HG03025 (cell line): ENCODE measurements at regions not wholly inside any gene's neighbourhood (a gene's known extent, or its start where the extent isn't known, plus 50 kb on each side); places are given as distances from the start of the nearest gene placed in this dataset.
"Not testable (repeated sequence)": the region's sequence is repeated elsewhere in the genome, so short reads cannot be mapped to it uniquely, and the experiment has no call there.

Source experiments
- ATAC-seq: cut with Tn5 transposase; IDR thresholded peaks from one replicate; pipeline ENCODE4 v1.9.1; 2021; ENCODE audit warnings: mild to moderate bottlenecking, moderate library complexity; ENCODE audit not compliant: unreplicated experiment, low FRiP score

DNA sequence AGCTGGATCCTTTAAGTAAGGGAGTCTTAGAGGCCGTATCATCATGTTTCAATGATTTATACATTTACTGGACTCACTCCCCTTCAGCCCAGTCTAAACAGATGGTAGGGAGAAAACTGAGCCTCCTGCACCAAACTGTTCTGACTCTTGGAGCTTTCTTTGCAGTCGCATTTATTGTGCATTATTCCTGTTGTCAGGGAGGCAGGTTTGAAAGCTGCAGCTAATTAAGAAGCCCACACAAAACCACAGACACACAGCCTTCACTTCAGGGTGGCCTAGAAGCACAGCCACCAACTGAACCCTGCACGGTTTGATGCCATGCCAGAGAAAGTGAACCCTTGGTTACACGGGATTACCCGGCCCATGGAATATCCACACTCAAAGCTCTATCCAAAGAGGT, 911.0 kb downstream of the UQCRFS1 start:
- ATAC-seq = no peak

DNA sequence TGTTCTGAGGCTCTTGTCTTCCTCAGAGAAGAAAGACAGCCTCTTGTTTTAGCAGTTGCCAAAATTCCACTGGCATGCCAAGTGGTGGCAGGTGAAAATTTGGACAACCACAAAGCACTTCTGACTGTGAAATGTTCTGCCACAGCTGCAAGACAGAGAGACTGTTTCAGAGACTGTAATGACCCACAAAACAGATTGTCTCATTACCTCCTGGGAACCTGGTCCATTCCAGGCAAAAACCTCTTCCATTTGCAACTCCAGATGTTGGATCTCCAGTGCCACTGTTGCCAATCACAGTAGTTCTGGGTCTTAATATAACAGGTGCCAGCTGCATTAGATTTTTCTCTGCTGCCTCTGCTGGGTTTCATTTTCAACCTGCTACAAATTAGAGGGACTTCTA, 911.5 kb downstream of the UQCRFS1 start:
- no peak for ATAC-seq

DNA sequence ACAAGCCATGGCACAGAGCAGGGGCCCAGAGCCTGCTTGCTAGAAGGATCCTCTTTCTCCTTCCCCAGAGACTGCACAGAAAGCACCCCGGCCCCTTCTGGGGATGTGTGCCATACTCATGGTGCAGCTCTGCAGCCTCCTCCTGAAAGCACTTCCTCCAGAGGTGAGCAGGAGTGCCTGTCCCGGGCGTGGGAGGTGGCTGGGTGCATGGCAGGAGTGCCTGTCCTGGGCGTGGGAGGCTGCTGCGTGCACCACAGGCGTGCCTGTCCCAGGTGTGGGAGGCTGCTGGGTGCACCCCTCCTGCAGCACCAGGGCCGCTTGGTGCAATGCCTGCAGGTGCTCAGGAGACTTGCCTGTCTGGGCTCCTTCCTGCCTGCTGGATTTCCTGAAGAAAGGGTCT, 913.3 kb downstream of the UQCRFS1 start:
- ATAC-seq = no peak

DNA sequence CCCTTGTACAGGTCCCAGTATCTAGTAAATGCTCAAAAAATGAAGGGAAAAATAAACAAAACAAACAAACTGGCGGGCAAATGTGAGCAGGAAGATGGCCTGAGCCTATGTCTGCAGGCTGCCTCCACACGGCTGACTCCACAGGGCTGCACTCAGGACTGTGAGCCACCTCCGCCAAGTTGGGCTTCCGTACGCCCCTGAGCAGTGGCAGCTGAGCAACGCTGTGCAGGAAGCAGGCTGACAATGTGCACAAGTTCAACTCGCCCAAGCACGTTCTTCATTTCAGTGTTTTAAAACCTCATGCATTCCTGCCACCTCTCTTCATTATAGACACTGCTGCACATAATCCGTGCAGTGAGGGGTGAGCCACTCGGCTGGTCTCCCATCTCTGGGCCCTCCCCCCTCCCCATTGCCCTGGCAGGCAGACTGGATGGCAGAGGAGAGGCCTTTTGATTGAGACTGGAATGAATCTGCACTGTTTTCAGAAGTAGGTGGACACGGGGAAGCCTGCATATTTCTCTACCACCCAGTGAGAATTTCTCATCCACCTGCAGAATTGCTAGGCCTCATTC, 915.3 kb downstream of the UQCRFS1 start:
- no peak for ATAC-seq

DNA sequence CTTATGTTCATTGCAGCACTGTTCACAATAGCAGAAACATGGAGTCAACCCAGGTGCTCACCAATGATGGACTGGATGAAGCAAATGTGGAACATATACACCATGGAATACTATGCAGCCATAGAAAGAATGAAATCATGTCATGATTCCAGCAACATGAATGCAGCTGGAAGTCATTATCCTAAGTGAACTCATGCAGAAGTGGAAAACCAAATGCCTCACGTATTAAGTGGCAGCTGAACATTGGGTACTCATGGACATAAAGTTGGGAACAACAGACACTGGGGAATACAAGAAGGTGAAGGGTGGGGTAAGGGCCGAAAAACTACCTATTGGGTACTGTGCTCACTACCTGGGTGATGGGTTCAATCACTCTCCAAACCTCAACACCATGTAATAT, 915.9 kb downstream of the UQCRFS1 start:
- no peak for ATAC-seq

DNA sequence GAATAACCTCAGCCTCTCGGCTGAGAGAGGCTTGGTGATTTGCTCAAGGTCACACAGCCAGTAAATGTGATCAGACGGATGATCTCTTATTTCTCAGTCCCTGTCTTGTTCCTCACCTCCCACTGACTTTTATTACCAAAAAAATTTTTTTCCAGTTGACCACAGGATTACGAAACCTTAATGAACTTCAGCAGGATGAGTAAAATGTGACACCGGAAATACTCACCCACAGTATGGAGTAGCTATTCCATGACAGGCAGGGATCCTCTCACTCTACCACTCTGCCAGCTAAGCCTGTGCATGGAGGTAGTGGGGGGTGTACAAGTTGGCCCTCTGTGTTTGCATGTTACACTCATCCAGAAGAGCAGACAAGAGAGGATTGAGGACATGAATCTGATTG, 916.4 kb downstream of the UQCRFS1 start:
- no peak for ATAC-seq

DNA sequence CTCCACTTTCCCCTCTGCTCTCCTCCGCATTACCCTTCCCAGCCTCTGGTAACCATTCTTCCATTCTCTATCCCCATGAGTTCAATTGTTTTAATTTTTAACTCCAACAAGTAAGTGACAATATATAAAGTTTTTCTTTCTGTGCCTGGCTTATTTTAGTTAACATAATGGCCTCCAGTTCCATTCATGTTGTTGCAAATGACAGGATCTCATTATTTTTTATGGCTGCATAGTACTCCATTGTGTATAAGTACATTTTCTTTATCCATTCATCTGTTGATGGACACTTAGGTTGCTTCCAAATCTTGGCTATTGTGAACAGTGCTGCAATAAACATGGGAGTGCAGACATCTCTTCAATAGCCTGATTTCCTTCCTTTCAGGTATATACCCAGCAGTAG, 918.0 kb downstream of the UQCRFS1 start:
- ATAC-seq = not testable (repeated sequence)

DNA sequence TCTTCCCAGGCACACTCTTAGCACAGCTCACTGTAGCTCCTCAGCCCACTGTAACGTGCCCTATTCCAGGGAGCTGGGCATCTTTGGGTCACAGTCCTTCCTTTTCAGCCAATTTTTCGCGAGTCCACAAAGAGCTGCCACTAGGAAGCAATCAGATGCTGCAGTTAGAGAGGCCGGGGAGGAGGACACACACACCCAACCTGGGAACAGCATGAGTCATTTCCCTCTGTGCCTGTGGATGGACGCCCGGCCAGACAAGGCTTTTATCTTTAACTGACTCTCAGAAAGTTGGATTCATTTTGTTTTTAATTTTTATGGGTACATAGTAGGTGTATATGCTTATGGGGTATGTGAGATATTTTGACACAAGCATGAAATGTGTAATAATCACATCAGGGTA, 918.6 kb downstream of the UQCRFS1 start:
- ATAC-seq = no peak

DNA sequence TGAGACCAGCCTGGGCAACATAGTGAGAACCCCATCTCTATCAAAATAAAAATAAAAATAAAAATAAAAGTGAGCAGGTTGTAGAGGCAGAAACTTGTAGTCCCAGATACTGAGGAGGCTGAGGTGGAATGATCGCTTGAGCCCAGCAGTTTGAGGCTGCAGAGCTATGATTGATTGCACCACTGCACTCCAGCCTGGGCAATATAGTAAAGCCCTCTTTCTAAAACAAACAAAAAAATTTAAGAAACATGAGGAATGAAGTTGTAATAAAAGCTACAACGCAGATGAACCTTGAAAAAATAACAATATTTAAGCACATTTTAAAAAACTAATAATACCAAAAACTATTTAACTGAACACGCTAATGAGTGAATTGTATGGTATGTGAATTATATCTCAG, 919.3 kb downstream of the UQCRFS1 start:
- no peak for ATAC-seq

DNA sequence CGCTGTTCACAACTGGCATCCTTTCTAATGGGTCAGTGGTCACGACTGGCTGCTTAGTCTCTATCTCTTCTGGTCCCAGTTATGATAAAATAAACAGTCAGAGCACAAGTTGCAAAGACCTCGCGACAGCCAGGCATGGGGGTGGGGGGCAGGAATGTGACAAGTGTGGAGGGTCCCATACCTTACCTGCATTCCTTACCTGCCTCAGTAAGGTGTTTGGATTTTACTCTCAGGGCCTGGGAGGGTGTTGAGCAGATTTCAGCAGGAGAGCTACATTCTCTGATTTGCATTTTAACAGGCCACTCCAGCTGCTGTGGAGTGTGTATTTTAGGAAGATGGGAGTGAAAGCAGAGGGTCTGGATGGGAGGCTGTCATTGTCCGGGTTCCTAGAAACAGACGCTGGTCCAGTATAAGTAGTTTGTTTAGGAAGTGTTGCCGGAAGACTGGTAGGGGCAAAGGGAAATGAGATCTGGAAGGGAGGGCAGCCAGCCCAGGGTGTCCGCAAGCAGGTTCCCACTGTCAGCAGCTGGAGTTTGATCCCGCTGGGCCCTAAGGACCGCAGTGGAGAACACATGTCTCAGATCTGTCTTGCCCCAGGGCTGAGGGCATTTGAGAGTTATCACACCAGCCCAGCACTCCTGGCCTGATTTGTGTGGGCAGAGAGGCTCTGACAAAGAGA, 920.0 kb downstream of the UQCRFS1 start:
- ATAC-seq = no peak

DNA sequence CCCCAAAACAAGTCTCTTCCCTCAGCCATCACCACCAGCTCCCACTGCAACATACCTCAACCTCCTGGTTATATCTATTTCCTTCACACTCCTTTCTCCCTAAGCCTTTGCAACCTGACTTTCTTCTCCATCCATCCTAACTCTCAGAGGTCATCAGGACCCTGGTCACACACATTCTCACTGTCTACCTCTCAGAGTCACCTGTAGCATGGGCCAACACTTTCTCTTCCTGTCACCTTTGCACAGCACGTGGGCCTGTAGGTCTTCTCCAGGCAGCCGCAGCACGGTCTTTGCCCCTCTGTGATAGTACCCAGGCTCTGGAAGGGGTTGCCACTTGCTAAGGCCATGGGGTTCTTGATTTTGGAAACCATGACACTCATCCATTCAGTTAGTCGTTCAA, 921.1 kb downstream of the UQCRFS1 start:
- no peak for ATAC-seq

DNA sequence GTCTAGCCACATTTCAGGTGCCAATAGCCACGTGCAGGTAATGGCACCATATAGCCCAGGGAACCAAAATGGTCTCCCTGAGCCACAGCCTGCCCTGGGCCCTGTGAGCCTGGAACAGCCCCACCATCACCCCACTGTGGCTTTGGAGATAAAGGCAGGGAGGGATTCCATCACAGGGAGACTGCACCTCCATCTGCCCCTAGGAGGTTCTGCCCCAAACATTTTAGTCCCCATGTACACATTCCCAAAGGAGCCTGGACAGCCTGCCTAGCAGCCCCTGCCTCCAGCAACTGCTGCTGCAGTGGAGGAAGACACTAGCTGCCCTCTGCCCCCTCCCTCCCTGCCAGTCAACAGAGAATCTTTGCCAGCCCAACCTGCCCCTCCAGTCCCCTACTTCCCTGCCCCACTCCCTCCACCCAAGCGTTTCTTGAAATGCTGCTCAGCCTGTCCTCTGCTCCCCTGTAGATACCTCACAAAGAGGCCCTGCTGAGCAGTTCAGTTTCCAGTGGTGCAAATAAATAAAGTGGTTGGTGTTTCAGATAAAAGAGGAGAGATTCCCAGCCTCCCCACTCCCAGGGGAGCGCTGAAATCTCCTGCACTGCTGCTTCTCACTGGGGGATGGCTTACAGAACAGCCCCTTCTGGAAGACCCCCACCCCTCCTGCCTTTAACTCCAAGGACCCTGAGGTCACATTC, 921.8 kb downstream of the UQCRFS1 start:
- ATAC-seq = no peak

DNA sequence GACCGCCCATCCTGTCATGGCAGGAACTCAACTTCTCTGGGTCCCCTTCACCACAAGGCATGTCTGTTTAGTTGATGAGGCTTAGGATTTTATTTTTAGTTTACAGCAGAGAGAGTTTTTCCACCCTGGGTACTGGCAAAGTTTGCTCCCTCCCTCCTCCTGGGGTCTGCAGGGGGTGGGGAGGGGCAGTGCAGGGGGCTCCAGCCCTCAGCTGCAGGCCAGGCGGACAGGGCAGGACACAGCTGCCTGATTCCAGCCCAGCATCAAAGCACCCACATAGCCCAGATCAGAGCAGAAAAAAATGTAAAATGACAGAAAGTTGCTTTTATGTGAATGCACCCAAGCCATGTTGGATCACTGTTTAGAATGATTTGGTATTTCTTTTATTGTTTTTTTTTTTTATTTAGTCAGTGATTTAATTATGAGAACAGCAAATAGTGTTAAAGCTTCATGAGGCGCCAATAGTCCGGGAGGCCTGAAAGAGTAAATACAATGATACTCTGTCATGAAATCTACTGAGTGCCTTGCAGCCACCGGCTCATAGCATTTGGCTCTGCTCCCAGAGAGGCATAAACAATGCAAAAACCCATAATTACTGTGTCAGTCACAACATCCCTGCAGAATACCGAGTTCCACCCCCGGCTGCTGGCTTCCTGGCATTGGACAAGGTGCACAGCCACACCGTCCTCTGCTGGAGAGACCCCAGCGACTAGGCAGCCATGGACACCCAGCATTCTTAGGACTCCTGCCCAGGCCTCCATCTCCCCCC, 923.5 kb downstream of the UQCRFS1 start:
- no peak for ATAC-seq

DNA sequence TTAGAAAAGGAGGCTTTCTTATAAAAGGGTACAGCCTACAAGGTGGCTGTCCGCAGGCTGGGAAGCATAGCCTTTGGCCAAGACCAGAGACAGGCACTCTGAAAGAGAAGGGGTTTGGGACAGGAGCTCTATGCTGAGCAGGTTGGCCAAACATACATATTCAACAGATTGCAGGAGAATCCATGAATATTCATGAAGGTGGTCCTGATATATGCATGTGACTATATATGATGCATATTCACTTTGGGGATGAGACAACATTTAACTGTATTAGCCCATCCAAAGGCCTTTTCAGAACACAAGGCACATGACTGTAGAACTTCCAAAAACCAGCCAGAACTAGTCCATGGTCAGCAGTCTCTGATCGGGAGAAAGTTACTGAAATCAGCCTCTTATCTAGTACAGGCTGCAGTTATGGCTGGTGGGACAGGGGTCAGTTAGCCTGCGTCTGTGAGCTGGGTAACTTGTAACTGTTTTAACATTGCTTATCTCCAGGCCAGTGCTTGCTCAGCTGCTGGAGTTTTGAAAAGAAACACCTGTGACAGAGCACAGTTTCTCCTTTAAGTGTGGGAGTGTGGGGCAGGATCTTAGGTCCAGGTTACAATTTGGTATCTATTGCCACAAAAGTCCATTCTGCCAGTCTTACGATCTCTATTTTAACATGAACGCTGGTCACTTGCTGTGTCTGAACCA, 924.2 kb downstream of the UQCRFS1 start:
- ATAC-seq = no peak

DNA sequence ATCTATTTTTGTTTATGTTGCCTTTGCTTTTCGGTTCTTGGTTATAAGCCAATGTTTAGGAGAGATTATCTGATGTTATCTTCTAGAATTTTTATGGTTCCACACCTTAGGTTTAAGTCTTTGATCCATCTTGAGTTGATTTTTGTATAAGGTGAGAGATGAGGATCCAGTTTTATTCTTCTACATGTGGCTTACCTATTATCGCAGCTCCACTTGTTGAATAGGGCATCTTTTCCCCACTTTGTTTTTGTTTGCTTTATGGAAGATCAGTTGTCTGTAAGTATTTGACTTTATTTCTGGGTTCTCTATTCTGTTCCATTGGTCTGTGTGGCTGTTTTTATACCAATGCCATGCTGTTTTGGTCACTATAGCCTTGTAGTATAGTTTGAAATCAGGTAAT, 927.0 kb downstream of the UQCRFS1 start:
- no peak for ATAC-seq

DNA sequence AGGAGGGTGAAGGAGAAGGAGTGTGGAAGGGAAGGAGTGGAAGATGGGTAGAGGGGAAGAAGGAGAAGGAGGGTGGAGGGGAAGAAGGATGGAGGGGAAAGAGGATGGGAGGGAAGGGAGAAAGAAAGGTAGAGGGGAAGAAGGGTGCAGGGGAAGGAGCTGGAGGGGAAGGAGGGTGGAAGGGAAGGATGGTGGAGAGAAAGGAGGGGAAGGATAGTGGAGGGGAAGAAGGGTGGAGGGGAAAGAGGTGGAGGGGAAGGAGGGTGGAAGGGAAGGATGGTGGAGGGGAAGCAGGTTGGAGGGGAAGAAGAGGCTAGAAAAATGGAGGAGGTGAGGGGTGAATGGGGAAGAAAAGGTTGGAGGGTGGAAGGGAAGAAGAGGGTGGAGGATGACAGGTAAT, 927.9 kb downstream of the UQCRFS1 start:
- ATAC-seq = no peak

DNA sequence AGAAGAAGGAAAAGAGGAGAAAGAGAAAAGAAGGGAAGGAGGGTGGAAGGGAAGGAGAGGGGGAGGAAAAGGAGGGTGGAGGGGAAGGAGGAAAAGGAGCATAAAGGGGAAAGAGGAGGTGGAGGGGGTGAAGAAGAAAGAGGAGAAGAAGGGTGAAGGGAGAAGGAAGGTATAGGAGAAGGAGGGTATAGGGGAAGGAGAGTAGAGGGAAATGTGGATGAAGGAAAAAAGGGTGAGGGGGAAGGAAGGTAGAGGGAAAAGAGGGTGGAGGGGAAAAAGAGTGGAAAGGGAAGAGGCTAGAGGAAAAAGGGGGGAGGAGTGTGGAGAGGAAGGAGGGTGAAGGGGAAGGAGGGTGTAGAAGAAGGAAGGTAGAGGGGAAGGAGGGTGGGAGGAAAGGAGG, 928.6 kb downstream of the UQCRFS1 start:
- ATAC-seq = no peak

DNA sequence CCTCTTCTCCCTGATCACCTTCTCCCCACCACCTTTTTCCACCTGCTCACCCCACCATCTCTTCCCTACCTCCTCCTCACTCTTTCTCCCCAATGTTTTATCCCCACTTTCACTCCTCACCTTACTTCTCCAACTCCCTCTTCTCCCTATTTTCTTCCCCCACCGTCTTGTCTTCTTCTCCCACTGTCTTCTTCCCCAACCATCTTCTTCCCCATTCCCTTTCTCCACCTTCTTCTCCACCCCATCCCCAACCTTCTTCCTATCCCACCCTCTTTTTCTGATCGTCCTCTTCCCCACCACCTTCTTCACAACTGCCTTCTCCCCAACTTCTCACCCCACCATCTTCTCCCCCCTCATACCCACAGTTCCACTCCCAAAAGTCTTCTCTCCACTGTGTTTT, 929.4 kb downstream of the UQCRFS1 start:
- ATAC-seq = no peak

DNA sequence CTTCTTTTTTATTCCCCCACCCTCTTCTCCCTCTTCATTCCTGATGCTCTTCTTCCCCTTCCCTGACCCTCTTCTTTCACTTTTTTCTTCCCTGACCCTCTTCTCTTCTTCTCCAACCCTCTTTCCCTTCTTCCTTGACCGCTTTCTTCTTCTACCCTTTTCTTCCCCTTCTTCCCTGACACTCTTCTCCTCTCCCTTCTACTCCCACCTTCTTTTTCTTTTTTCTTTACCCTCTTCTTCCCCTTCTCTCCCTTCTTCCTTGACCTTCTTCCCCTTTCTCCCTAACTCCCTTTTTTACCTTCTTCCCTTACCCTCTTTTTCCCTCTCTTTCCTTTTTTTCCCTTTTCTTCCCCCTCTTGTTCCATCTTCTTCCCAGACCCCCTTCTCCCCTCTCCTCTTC, 931.3 kb downstream of the UQCRFS1 start:
- ATAC-seq = no peak

DNA sequence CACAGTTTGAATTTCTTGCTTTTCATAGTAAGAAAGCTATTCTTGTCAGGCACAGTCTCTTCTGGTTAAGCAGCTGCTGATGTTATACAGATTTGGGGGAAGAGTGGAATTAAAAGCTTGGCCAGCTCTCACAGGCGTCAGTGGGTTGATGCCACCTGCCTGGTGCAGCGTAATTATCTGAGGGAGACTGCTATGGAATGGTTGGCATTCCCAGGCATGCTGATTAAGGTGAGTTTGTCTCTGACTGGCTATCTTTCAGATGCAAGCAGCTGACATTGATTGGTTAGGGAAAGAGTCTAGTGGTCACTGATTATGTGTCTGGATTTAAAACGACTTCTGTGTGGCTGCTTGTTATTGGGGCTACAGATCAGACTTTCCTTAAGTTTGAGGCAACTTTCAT, 948.4 kb downstream of the UQCRFS1 start:
- no peak for ATAC-seq

DNA sequence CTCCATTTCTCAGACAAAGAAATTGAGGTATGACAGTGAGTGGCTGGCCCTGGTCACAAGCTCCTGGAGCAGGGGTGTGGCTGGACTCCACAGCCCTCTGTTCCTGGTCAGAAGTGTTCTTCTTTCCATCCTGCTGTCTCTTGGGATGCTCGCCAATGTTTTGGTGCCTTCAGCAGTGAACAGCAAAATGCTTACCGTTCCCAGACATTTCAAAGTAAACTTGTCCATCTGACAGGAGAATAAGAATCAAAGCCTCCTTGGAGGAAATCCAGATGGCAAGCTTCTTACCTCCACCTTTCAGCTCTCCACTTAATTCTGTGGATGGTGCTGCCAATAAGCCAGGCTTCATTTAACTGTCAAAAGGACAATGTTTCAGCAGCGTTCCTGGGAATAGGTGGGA, 954.1 kb downstream of the UQCRFS1 start:
- no peak for ATAC-seq
